ENCODE measurements at regions not wholly inside any gene's neighbourhood (a gene's known extent, or its start where the extent isn't known, plus 50 kb on each side); places are given as distances from the start of the nearest gene placed in this dataset.

- H3K27me3 ChIP-seq (ENCODE audit: control insufficient read depth in 1 of 2, insufficient read depth in 2 of 2, low read length in 2 of 2): no peaks in the 10 kb centered on the region
- no peak overlapping the region for H3K4me3 ChIP-seq (replicated peaks in 1 of 3; ENCODE audit: insufficient read depth in 1 of 3, low read depth in 2 of 3, low read length in 3 of 3)
- H3K9me3 ChIP-seq (ENCODE audit: low read length): no peaks in the 10 kb centered on the region
- H3K27ac ChIP-seq (ENCODE audit: extremely low read length, insufficient read depth, low read length): no peak overlapping the region
- no TSS peak for BruUV-seq (replicated peaks)
- no peaks in the 10 kb centered on the region for H3K36me3 ChIP-seq (replicated peaks in 1 of 2; ENCODE audit: control insufficient read depth in 1 of 2, insufficient read depth in 2 of 2, low read length in 2 of 2)
- CTCF ChIA-PET (ENCODE audit: low intra/inter-chr PET ratio, low total read pairs): no interaction called here
- no peak overlapping the region for H3K9ac ChIP-seq (ENCODE audit: insufficient read depth, low read depth, low read length)
- H3K79me2 ChIP-seq (ENCODE audit: insufficient read depth, low read length): no peaks in the 10 kb centered on the region
- H2AFZ ChIP-seq (ENCODE audit: low read length): no peak overlapping the region
- peaks cover 10% of the 10 kb centered on the region; the same call in 1 of the 2 replicates for H3K4me1 ChIP-seq (ENCODE audit: insufficient read depth, low read length)
- in situ Hi-C loops (cut with HindIII; ENCODE audit: extremely low pct_ligation_motif_present, low pct_unique_long_range_greater_than_20kb) (no loop called here), intact Hi-C loops (cut with micrococcal nuclease; ENCODE audit: unreplicated experiment) (no loop called here)
- ATAC-seq (peak; percentile 57; the same call in 1 of the 3 replicates), DNase-seq (ENCODE audit: low spot score) (no peak), FAIRE-seq (no peak)
- WGBS (ENCODE audit: low lambda C conversion rate): 3% methylated on average over 1 of the region's 1 CpG
- no peaks in the 10 kb centered on the region for H4K20me1 ChIP-seq (ENCODE audit: insufficient read depth, low read length)
- POLR2A ChIA-PET: no interaction called here
- H3K4me2 ChIP-seq (ENCODE audit: low read depth, low read length): no peak overlapping the region
- TF ChIP-seq ESRRA (CRISPR knock-in tag; IDR thresholded peaks at IDR 0.05; ENCODE audit: low read depth): no peak
- no peak for TF ChIP-seq ZNF710 (CRISPR knock-in tag; IDR thresholded peaks at IDR 0.05; ENCODE audit: borderline replicate concordance)
- TF ChIP-seq HNF4A (CRISPR knock-in tag; IDR thresholded peaks at IDR 0.05): peak; percentile 44
- TF ChIP-seq ZSCAN5A (CRISPR knock-in tag; IDR thresholded peaks at IDR 0.05; ENCODE audit: borderline replicate concordance): no peak
- TF ChIP-seq, protein P1, sequence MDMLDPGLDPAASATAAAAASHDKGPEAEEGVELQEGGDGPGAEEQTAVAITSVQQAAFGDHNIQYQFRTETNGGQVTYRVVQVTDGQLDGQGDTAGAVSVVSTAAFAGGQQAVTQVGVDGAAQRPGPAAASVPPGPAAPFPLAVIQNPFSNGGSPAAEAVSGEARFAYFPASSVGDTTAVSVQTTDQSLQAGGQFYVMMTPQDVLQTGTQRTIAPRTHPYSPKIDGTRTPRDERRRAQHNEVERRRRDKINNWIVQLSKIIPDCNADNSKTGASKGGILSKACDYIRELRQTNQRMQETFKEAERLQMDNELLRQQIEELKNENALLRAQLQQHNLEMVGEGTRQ (IDR thresholded peaks at IDR 0.05; ENCODE audit: low read depth, low read length): no peak
- TF ChIP-seq, protein P1 (CRISPR knock-in tag; IDR thresholded peaks at IDR 0.05; ENCODE audit: borderline replicate concordance): peak; percentile 39; the same call in 1 of the 2 replicates
- TF ChIP-seq EZH2 (conservative IDR thresholded peaks at IDR 0.05; ENCODE audit: low read depth, low read length): no peak
- TF ChIP-seq ZMYM4 (CRISPR knock-in tag; IDR thresholded peaks at IDR 0.05): peak; percentile 39; the same call in 1 of the 2 replicates
- TF ChIP-seq, protein P2, sequence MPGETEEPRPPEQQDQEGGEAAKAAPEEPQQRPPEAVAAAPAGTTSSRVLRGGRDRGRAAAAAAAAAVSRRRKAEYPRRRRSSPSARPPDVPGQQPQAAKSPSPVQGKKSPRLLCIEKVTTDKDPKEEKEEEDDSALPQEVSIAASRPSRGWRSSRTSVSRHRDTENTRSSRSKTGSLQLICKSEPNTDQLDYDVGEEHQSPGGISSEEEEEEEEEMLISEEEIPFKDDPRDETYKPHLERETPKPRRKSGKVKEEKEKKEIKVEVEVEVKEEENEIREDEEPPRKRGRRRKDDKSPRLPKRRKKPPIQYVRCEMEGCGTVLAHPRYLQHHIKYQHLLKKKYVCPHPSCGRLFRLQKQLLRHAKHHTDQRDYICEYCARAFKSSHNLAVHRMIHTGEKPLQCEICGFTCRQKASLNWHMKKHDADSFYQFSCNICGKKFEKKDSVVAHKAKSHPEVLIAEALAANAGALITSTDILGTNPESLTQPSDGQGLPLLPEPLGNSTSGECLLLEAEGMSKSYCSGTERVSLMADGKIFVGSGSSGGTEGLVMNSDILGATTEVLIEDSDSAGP (CRISPR knock-in tag; IDR thresholded peaks at IDR 0.05; ENCODE audit: borderline replicate concordance): no peak
- TF ChIP-seq, protein P3, sequence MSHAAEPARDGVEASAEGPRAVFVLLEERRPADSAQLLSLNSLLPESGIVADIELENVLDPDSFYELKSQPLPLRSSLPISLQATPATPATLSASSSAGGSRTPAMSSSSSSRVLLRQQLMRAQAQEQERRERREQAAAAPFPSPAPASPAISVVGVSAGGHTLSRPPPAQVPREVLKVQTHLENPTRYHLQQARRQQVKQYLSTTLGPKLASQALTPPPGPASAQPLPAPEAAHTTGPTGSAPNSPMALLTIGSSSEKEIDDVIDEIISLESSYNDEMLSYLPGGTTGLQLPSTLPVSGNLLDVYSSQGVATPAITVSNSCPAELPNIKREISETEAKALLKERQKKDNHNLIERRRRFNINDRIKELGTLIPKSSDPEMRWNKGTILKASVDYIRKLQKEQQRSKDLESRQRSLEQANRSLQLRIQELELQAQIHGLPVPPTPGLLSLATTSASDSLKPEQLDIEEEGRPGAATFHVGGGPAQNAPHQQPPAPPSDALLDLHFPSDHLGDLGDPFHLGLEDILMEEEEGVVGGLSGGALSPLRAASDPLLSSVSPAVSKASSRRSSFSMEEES (CRISPR knock-in tag; IDR thresholded peaks at IDR 0.05): peak; percentile 26; the same call in 1 of the 2 replicates
Measured at GRCh38 chr16:52316241-52316640, 230.7 kb downstream of the TOX3 start.
